GM12878 (cell line): ENCODE measurements at regions not wholly inside any gene's neighbourhood (a gene's known extent, or its start where the extent isn't known, plus 50 kb on each side); places are given as distances from the start of the nearest gene placed in this dataset.

ENCODE experiments used
- ATAC-seq: fragments of 200-7000 bp; cut with Tn5 transposase; 3 replicates; pipeline ENCODE4 v1.9.1; 2020; ENCODE audit warnings: mild to moderate bottlenecking, moderate library complexity
- BruUV-seq: library from RNA; stranded (reverse); fragments of 400-500 nt; replicated peaks from 2 replicates; lab custom pipeline; 2021; lab: Mats Ljungman, UMichigan
- CTCF ChIA-PET: fragments of 300-600 bp; sonication (Branson Sonifier 250); formaldehyde crosslinking; extraction: SDS; loops from one replicate; lab custom pipeline; 2021; ENCODE audit warnings: inconsistent platforms; lab: Yijun Ruan, JAX
- POLR2A ChIA-PET: fragments of 350-600 bp; formaldehyde crosslinking; extraction: SDS; loops from one replicate; lab custom pipeline; 2021; ENCODE audit warnings: inconsistent platforms; lab: Charles Lee
- RAD21 ChIA-PET: fragments of 300-600 bp; sonication (Branson Sonifier 250); formaldehyde crosslinking; loops from one replicate; lab custom pipeline; 2023; ENCODE audit warnings: antibody characterized with exemption; ENCODE audit not compliant: unreplicated experiment; lab: Charles Lee
- SMC1A ChIA-PET: fragments of 300-600 bp; sonication (Branson Sonifier 250); formaldehyde crosslinking; loops from one replicate; lab custom pipeline; 2023; ENCODE audit not compliant: unreplicated experiment, uncharacterized antibody; lab: Charles Lee
- DNase-seq: peaks from one replicate; pipeline ENCODE4 v3.0.0-alpha.2; 2011; ENCODE audit warnings: low read depth, low spot score
- FAIRE-seq: peaks from 3 replicates; lab custom pipeline; 2011; peaks lifted over from hg19 to GRCh38; lab: Jason Lieb, UNC
- H2AFZ ChIP-seq: 2 replicates; pipeline ENCODE4 v1.6.0; 2011; ENCODE audit warnings: low read depth, low read length, control low read depth; ENCODE audit not compliant: control insufficient read depth
- H3K27ac ChIP-seq: 2 replicates; pipeline ENCODE4 v1.5.1; 2011; ENCODE audit warnings: control low read depth; ENCODE audit not compliant: control insufficient read depth, insufficient read depth
- H3K27me3 ChIP-seq, 2 experiments: replicated peaks in 1 of 2; 2 replicates each; pipeline versions ENCODE4 v1.6.0 to v1.6.1; 2011; ENCODE audit warnings: low read length in 1 of 2; ENCODE audit not compliant: control insufficient read depth in 2 of 2, insufficient read depth in 2 of 2
- H3K36me3 ChIP-seq, 2 experiments: 2 replicates each; pipeline ENCODE4 v1.5.1; 2011; ENCODE audit warnings: low read length in 1 of 2; ENCODE audit not compliant: control insufficient read depth in 2 of 2, insufficient read depth in 2 of 2
- H3K4me1 ChIP-seq: 2 replicates; pipeline ENCODE4 v1.6.1; 2011; ENCODE audit warnings: mild to moderate bottlenecking, low read length, moderate library complexity, mixed read lengths; ENCODE audit not compliant: control insufficient read depth, insufficient read depth
- H3K4me2 ChIP-seq: 2 replicates; pipeline ENCODE4 v1.6.0; 2011; ENCODE audit warnings: control low read depth; ENCODE audit not compliant: control insufficient read depth, insufficient read depth
- H3K4me3 ChIP-seq: fragments of 200-600 bp; sonication (generic); 2 replicates; pipeline ENCODE4 v1.5.1; 2016
- H3K79me2 ChIP-seq: 2 replicates; pipeline ENCODE4 v1.6.0; 2011; ENCODE audit warnings: low read length; ENCODE audit not compliant: control insufficient read depth, insufficient read depth
- H3K9ac ChIP-seq: 2 replicates; pipeline ENCODE4 v1.8.0; 2011; ENCODE audit warnings: low read length, control low read depth, mixed read lengths; ENCODE audit not compliant: control insufficient read depth, insufficient read depth
- H3K9me3 ChIP-seq: replicated peaks from 3 replicates; pipeline ENCODE4 v1.5.1; 2011; ENCODE audit warnings: mild to moderate bottlenecking, low read length; ENCODE audit not compliant: control insufficient read depth, insufficient read depth
- H4K20me1 ChIP-seq: 2 replicates; pipeline ENCODE4 v1.6.0; 2011; ENCODE audit not compliant: control insufficient read depth, insufficient read depth
- BCLAF1 ChIP-seq: fragments of 450-650 bp; IDR thresholded peaks from 2 replicates; pipeline ENCODE4 v1.6.1; 2017; ENCODE audit warnings: antibody characterized with exemption, mild to moderate bottlenecking, moderate library complexity
- IKZF2 ChIP-seq, 2 experiments: fragments of 450-650 bp; IDR thresholded peaks; 2 replicates each; pipeline ENCODE4 v1.6.1; 2017; ENCODE audit warnings: mild to moderate bottlenecking in 2 of 2, moderate library complexity in 2 of 2
- POLR2AphosphoS2 ChIP-seq: IDR thresholded peaks from 2 replicates; pipeline ENCODE4 v1.6.1; 2011; ENCODE audit warnings: low read depth, mild to moderate bottlenecking, low read length, improper control_type of control experiment, moderate library complexity
- WRNIP1 ChIP-seq: IDR thresholded peaks from 2 replicates; pipeline ENCODE4 v1.6.1; 2011; ENCODE audit warnings: low read depth, low read length, improper control_type of control experiment, borderline replicate concordance
- ZNF384 ChIP-seq: IDR thresholded peaks from 2 replicates; pipeline ENCODE4 v1.6.1; 2012; ENCODE audit warnings: low read depth, mild to moderate bottlenecking, low read length, improper control_type of control experiment, borderline replicate concordance
- WGBS: methylation state at CpG from one replicate; pipeline ENCODE4 v1.1.6; 2016; ENCODE audit warnings: low lambda C conversion rate; ENCODE audit not compliant: insufficient replicate concordance, insufficient coverage; ENCODE audit errors: missing lambda C conversion rate; 5-methylcytosine and 5-hydroxymethylcytosine counted together
- in situ Hi-C: fragments of 300-500 bp; cut with MboI; formaldehyde crosslinking; loops from 9 replicates; pipeline ENCODE4 v1.14.3; 2018; ENCODE audit warnings: mixed read lengths
- intact Hi-C: fragments of 100-400 bp; cut with micrococcal nuclease; formaldehyde crosslinking; loops from one replicate; pipeline ENCODE4 v1.14.2; 2022; ENCODE audit not compliant: unreplicated experiment

DNA sequence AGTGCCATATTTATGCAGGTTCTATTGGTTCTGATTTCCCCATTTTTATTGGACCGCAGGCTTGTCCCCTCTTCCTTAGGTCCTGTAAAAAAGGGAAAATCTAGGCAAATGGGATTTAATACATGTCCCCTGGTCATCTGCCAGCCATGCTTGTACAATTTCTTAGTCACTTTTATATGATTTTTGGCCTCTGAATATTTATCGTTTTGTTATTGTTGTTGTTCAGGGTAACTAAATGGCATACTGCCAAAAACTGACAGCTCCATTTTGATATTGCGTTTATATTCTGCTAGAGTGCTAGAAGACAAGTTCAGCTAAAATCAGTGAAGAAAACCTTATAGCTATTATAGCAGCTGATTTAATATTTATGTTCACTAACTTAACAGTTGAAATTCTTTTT, 770.2 kb upstream of the FAM174A start:
- Histone ChIP-seq H3K9me3 (no peaks in the 10 kb centered on the region), H3K27ac (no peak overlapping the region), H3K4me2 (no peak overlapping the region), H3K79me2 (no peaks in the 10 kb centered on the region), H3K4me3 (no peak overlapping the region), H3K9ac (no peak overlapping the region), H3K27me3 (no peaks in the 10 kb centered on the region), H4K20me1 (no peaks in the 10 kb centered on the region), H2AFZ (no peak overlapping the region), H3K36me3 (no peaks in the 10 kb centered on the region), H3K4me1 (no peaks in the 10 kb centered on the region)
- TF ChIP-seq WRNIP1 (no peak), IKZF2 (IDR thresholded peaks at IDR 0.05) (no peak), ZNF384 (no peak)
- ATAC-seq = no peak
- ChIA-PET CTCF (no interaction called here), SMC1A (interaction anchor here (1.5 kb wide), 1 partner anchor 11 kb away, joined by 4 read pairs; no protein-coding TSS in a partner anchor), POLR2A (no interaction called here), RAD21 (no interaction called here)
- no peak for DNase-seq
- FAIRE-seq = no peak
- WGBS = 68% methylated on average over 3 of the region's 3 CpGs
- no TSS peak for BruUV-seq
- intact Hi-C loops = no loop called here
- in situ Hi-C loops = no loop called here

DNA sequence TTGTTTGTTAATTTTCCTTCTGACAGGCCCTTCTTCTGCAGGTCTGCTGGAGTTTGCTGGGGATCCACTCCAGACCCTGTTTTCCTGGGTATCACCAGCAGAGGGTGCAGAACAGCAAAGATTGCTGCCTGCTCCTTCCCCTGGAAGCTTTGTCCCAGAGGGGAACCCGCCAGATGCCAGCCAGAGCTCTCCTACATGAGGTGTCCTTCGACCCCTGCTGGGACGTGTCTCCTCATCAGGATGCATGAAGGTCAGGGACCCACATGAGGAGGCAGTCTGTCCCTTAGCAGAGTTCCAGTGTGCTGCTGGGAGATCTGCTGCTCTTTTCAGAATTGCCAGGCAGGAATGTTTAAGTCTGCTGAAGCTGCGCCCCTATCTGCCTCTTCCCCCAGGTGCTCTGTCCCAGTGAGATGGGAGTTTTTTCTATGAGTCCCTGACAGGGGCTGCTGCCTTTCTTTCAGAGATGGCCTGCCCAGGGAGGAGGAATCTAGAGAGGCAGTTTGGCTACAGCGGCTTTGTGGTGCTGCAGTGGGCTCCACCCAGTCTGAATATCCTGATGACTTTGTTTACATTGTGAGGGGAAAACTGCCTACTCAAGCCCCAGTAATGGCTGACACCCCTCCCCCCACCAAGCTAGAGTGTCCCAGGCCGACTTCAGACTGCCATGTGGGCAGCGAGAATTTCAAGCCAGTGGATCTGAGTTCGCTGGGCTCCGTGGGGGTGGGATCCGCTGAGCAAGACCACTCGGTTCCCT, 772.0 kb upstream of the FAM174A start:
- Histone ChIP-seq H3K9me3 (no peaks in the 10 kb centered on the region), H3K9ac (no peak overlapping the region), H4K20me1 (no peaks in the 10 kb centered on the region), H3K79me2 (no peaks in the 10 kb centered on the region), H3K4me3 (no peak overlapping the region), H2AFZ (no peak overlapping the region), H3K27me3 (no peaks in the 10 kb centered on the region), H3K4me1 (no peaks in the 10 kb centered on the region), H3K36me3 (no peaks in the 10 kb centered on the region), H3K4me2 (no peak overlapping the region), H3K27ac (no peak overlapping the region)
- CTCF ChIA-PET = interaction anchor here (0.6 to 0.9 kb wide), 2 partner anchors 10 to 30 kb away, joined by 3 read pairs; no protein-coding TSS in a partner anchor
- intact Hi-C loops = no loop called here
- DNase-seq (no peak), ATAC-seq (no peak), FAIRE-seq (no peak)
- in situ Hi-C loops = no loop called here
- TF ChIP-seq POLR2AphosphoS2 (no peak), BCLAF1 (no peak)
- WGBS = 26% methylated on average over 11 of the region's 11 CpGs
- POLR2A ChIA-PET = no interaction called here
- RAD21 ChIA-PET = no interaction called here
- no TSS peak for BruUV-seq
- SMC1A ChIA-PET = no interaction called here
